ENCODE measurements at regions not wholly inside any gene's neighbourhood (a gene's known extent, or its start where the extent isn't known, plus 50 kb on each side); places are given as distances from the start of the nearest gene placed in this dataset.

DNA sequence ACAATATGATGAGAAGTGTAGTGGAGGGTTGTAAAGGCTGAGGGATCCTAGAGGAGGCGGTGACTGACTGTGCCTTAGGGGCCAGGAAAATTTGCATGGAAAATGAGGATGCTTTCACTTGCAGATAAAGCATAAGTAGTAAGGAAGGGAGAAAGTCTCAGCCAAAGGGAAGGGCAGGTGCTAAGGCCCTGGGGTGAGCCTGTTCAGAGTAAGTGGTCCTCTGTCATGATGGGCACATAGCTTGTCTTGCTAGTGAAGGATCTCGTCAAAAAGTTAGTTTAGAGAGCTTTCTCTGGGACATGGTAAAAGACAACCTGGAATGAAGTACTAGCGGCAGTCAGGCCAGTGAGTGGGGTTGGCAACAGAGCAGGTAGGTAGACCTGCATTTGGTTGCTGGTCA lies 75.4 kb upstream of the CPLX2 start:
- TF ChIP-seq, protein P1, sequence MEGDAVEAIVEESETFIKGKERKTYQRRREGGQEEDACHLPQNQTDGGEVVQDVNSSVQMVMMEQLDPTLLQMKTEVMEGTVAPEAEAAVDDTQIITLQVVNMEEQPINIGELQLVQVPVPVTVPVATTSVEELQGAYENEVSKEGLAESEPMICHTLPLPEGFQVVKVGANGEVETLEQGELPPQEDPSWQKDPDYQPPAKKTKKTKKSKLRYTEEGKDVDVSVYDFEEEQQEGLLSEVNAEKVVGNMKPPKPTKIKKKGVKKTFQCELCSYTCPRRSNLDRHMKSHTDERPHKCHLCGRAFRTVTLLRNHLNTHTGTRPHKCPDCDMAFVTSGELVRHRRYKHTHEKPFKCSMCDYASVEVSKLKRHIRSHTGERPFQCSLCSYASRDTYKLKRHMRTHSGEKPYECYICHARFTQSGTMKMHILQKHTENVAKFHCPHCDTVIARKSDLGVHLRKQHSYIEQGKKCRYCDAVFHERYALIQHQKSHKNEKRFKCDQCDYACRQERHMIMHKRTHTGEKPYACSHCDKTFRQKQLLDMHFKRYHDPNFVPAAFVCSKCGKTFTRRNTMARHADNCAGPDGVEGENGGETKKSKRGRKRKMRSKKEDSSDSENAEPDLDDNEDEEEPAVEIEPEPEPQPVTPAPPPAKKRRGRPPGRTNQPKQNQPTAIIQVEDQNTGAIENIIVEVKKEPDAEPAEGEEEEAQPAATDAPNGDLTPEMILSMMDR (IDR thresholded peaks at IDR 0.05) = no peak
- TF ChIP-seq EZH2 (IDR thresholded peaks at IDR 0.05) (no peak), EZH2phosphoT487 (IDR thresholded peaks at IDR 0.05) (no peak)

Measured in neural progenitor cell (in vitro differentiated cells).